22Rv1 (cell line): ENCODE measurements at regions not wholly inside any gene's neighbourhood (a gene's known extent, or its start where the extent isn't known, plus 50 kb on each side); places are given as distances from the start of the nearest gene placed in this dataset.
"Not testable (repeated sequence)": the region's sequence is repeated elsewhere in the genome, so short reads cannot be mapped to it uniquely, and the experiment has no call there.

Experiments used
- H3K27ac ChIP-seq: fragments of 450-650 bp; 2 replicates; pipeline ENCODE4 v1.5.1; 2017
- ZFX ChIP-seq: fragments of 450-650 bp; IDR thresholded peaks from 2 replicates; pipeline ENCODE4 v1.6.1; 2017; ENCODE audit warnings: antibody characterized with exemption, borderline replicate concordance
- TF ChIP-seq, protein P1 (sequence below): fragments of 450-650 bp; IDR thresholded peaks from 2 replicates; pipeline ENCODE4 v1.5.1; 2017; ENCODE audit warnings: mild to moderate bottlenecking

DNA sequence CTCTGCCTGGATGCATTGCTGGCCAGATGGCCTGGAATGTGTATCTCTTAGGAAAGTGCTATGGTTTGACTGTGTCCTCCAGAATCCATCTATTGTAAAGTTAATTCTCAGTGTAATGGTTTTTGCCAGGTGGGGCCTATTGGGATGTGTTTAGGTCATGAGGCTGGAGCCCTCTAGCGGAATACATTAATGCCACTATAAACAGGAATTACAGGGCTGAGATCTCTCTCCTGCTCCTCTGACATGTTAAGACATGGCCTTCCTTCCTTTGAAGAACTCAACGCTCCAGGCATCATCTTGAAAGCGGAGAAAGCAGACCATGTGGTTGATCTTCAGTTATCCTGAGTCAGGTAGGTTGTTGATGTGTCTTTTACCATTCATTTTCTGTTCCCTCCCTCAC is 276.4 kb downstream of the RPIA start:
- no peak overlapping the region for H3K27ac ChIP-seq
- TF ChIP-seq, protein P1, sequence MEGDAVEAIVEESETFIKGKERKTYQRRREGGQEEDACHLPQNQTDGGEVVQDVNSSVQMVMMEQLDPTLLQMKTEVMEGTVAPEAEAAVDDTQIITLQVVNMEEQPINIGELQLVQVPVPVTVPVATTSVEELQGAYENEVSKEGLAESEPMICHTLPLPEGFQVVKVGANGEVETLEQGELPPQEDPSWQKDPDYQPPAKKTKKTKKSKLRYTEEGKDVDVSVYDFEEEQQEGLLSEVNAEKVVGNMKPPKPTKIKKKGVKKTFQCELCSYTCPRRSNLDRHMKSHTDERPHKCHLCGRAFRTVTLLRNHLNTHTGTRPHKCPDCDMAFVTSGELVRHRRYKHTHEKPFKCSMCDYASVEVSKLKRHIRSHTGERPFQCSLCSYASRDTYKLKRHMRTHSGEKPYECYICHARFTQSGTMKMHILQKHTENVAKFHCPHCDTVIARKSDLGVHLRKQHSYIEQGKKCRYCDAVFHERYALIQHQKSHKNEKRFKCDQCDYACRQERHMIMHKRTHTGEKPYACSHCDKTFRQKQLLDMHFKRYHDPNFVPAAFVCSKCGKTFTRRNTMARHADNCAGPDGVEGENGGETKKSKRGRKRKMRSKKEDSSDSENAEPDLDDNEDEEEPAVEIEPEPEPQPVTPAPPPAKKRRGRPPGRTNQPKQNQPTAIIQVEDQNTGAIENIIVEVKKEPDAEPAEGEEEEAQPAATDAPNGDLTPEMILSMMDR, result peak; percentile 51
- TF ChIP-seq ZFX, result no peak

DNA sequence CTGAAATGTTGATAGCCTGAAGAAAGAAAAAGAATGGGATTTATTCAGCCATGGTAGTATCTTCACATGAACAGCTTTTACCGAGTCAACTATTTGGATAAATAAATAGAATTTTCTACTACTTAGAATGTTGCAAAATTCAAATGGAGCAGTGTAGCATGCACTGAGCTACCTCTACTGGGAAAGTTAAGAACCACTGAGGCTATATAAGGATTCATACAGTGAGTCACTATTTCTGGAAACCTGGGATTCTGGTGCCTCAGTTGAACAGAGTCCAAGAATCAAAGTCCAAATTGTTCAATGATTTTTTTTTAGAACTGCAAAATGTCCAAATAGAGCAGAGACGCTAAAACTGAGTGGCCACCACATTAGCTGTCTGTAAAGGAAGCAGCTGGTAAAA is 286.5 kb downstream of the RPIA start:
- not testable (repeated sequence) for H3K27ac ChIP-seq

DNA sequence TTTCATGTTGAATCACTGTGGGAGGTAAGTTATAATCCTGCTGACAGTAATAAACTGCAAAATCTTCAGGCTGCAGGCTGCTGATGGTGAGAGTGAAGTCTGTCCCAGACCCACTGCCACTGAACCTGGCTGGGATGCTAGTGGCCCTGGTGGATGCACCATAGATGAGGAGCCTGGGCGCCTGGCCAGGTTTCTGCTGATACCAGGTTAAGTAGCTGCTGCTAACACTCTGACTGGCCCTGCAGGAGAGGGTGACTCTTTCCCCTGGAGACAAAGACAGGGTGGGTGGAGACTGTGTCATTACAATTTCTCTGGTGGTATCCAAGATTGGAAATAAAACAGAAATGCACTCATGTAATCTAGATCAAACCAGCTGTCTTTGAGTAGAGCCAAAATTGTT is 287.0 kb downstream of the RPIA start:
- not testable (repeated sequence) for H3K27ac ChIP-seq

DNA sequence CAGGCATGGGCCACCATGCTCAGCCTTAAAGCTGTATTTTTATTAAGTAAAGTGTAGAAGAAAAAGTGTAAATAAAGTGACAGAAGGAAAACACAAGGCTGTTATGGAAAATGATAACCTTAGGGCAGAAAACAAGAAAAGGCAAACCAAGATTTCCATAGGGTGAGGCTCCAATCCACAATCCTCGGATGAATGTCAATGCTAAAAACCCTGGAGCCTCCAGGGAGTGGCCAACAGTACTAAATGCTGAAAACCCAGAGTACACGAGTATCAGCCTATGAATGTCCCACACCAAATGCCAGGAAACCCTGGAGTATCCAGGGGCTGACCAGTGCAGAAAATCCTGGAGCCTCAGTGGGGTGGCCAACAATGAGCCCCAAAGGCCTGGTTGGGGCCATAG is 292.6 kb downstream of the RPIA start:
- not testable (repeated sequence) for H3K27ac ChIP-seq

DNA sequence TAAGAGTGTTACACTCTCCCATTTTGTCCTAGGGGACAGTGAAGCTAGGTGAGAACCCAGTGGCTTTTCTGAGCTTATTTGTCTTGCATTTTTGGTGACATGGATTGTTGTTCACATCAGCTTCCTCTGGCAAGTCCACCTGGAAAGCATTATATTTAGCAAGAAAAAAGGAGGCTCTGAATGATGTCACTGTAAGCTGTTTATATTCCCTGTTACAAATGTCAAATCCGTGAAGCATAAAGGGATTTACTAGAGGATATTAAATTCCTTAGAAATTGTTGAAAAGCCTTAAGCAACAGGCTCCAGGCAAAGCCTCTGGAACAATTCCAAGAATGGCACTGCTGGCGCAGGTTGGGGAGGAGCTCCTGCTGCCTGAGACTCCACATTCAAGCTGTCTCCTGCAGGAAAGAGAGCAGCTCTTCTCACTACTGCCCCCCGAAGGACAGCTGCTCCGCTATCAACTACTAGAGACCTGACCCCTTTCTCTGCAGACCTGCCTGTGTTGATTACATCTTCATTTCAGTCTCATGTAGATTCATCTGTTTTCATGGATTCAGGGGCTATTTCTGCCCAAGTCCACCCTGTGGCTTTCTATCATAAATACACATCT is 295.4 kb downstream of the RPIA start:
- not testable (repeated sequence) for H3K27ac ChIP-seq
- TF ChIP-seq, protein P1, result peak; percentile 23

DNA sequence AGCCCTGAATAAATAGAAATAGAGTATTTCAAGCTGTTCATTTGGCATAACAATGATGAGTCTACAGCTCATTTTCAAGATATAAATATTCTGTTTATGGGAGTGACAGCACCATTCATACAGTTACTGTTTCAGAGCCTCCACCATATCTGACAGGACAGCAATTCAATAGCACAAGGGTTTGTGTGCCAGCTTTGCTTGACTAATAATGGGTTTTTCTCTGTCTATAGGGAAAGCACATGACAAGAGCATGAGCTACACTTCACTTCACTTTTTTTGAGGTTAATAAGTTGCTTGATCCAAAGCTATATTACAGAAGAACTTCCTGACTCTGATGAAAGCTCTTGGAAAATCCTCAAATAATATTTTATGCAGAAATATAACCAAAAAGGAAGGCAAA is 297.1 kb downstream of the RPIA start:
- not testable (repeated sequence) for H3K27ac ChIP-seq

DNA sequence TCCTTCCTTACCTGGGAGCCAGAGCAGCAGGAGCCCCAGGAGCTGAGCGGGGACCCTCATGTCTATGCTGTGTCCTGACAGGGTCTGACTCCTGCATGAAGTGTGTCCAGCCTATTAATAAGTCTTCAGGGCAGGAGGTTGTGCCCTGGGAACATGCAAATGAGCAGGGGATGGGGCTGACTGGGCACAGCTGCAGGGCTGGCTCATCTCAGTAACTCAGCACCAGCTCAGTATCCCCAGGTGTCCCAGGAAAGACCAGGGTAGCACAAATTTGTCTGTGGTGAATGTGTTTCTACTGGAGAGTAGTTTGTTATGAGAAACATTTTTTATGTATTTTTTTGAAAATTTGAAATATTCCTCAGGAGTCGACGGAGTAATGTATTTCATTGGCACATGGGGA is 301.3 kb downstream of the RPIA start:
- not testable (repeated sequence) for H3K27ac ChIP-seq

DNA sequence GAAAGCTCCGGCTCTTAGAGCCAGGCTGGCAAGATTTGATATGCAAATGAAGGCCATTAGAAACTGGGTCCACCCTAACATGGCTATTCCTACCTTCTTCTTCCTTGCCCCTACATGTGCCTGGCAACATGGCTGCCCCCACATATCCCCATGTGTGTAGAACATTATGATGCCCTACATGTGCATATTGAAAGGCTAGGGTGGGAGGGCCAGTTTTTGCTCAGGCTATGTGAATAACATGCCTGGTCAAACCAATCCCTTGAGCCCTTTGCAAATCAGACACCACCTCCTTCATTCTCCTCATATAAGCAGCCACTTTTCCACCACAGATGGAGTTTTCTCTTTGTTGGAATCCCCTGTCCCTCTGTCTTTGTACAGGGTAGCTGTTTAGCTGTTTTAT is 303.4 kb downstream of the RPIA start:
- H3K27ac ChIP-seq, result not testable (repeated sequence)

DNA sequence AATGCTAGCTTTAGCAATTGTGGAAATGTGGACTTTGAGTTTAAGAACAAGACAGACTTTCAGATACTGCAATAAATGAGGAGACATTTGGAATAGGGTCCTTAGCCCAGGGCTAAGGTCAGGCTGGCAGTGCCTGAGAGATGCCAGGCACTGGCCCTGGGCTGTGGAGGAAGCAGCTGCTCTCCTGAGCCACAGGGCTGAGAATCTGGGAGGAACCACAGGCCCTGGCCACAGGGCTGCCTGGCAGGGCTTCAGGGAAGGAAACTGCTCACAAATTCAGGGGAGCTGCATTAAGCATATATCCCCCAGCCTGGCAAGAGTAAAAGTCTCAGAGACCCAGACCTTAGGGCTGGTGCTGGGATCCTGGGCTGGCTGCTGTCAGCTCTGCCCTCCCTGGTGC is 305.1 kb downstream of the RPIA start:
- H3K27ac ChIP-seq, result not testable (repeated sequence)

DNA sequence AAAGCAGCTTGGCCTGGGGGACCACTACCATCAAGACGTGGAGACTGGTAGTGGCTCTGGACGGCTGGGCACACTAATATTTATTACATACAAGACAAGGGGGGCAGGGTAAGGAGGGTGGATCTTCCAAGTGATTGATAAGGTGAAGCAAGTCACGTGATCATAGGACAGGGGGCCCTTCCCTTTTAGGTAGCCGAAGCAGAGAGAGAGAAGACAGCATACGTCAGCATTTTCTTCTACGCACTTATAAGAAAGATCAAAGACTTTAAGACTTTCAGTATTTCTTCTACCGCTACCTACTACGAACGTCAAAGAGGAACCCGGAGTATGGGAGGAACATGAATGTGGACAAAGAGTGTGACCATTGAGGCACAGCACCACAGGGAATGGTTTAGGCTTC is 307.9 kb downstream of the RPIA start:
- H3K27ac ChIP-seq, result no peak overlapping the region
- TF ChIP-seq ZFX, result no peak
- TF ChIP-seq, protein P1, result no peak

DNA sequence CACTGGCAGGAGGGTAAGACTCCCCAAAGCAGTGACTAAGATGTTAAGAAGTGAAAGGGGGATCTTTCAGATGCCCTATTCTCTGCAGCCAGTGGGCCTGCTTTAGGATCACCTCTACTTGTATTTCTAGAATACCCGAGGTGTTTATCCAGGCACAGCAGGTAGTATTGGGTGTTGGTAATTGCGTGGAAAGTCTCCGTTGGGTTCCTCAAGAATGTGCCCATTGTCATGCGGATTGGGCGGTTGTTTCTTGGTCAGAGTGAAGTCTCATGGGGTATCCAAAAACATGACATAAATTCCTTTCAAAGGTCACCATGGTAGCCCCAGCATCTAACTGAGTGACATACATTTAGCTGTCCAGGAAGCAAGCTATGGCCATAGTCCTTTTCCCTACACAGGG is 308.8 kb downstream of the RPIA start:
- TF ChIP-seq, protein P1, result no peak
- TF ChIP-seq ZFX, result no peak
- H3K27ac ChIP-seq, result no peak overlapping the region

DNA sequence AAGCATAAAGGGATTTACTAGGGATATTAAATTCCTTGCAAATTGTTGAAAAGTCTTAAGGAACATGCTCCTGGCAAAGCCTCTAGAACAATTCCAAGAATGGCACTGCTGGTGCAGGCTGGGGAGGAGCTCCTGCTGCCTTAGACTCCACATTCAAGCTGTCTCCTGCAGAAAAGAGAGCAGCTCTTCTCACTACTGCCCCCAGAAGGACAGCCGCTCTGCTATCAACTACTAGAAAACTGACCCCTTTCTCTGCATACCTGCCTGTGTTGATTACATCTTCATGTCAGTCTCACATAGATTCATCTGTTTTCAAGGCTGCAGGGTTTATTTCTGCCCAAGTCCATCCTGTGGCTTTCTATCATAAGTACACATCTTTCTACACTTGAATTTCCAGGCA is 312.8 kb downstream of the RPIA start:
- H3K27ac ChIP-seq, result not testable (repeated sequence)
- TF ChIP-seq, protein P1, result peak; percentile 19; the same call in 1 of the 2 replicates

DNA sequence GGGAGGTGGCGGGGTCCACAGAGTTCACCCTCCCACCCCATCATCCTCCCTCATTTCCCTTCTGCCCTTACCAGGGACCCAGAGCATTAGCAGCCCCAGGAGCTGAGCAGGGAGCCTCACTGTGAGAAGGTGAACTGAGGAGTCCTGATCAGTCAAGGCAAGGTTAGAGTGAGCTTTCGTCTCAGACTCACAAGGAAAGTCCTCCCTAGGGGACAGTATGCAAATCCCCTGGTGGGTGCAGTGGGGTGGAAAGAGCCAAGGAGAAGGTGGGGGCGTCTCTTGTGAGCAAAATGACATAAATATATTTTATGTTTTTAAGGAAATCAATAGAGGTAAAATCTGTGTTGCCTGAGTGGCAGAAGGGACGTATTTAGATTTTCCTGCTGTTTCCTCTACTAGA is 329.1 kb downstream of the RPIA start:
- not testable (repeated sequence) for H3K27ac ChIP-seq

DNA sequence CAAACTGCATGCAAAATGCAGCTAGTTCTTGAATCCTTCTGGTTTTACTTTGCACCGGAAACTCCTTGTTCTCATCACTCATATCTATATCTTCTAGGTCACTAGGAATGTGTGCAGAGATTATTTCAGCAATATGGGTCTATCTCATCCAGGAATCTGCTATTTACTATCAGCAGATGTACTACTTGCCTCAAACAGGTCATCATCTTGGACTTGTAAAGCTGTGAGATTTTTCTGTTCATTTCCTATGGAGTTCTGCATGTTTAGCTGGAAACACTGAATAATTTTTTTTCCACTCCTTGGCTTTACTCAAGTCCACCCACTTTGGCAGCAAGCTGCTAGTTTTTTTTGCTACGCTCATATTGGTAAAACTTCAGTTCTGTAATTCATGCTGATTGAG is 334.8 kb downstream of the RPIA start:
- not testable (repeated sequence) for H3K27ac ChIP-seq

DNA sequence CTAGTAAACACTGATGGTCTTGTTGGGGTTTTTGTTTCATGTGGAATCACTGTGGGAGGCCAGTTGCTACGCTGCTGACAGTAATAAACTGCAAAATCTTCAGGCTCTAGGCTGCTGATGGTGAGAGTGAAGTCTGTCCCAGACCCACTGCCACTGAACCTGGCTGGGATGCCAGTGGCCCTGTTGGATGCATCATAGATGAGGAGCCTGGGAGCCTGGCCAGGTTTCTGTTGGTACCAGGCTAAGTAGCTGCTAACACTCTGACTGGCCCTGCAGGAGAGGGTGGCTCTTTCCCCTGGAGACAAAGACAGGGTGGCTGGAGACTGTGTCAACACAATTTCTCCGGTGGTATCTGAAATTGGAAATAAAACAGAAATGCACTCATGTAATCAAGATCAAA is 335.6 kb downstream of the RPIA start:
- not testable (repeated sequence) for H3K27ac ChIP-seq

DNA sequence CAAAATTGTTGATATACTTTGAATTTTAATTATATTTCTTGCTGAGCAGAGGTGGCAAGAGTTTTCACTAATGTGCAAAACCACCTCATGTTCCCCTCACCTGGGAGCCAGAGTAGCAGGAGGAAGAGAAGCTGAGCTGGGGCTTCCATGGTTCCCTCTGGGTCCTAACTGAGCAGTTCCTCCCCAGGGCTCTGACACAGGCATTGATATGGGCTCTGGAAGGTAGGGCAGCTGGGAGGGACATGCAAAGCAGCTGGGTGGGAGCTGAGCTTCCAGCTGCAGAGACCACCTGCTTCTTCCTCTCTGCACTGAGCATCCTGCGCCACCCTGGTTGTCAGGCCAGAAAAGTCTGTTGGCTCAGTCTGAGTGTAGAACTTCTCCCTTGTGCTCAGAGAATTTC is 336.1 kb downstream of the RPIA start:
- not testable (repeated sequence) for H3K27ac ChIP-seq
